OCI-LY3 (cell line): ENCODE measurements at regions not wholly inside any gene's neighbourhood (a gene's known extent, or its start where the extent isn't known, plus 50 kb on each side); places are given as distances from the start of the nearest gene placed in this dataset.

ENCODE experiments used
- H2AFZ ChIP-seq: fragments of 200-600, 300-600 bp; shearing (Covaris generic); 2 replicates; pipeline ENCODE4 v1.6.0; 2014; ENCODE audit warnings: antibody characterized with exemption, low read depth, low read length
- H3K27ac ChIP-seq: fragments of 200-600, 300-600 bp; sonication (generic); 2 replicates; pipeline ENCODE4 v1.5.1; 2014; ENCODE audit warnings: mild to moderate bottlenecking, low read length, moderate library complexity, mixed read lengths
- H3K27me3 ChIP-seq: fragments of 200-600, 300-600 bp; sonication (generic); 2 replicates; pipeline ENCODE4 v1.6.1; 2014; ENCODE audit warnings: low read depth, low read length, mixed read lengths
- H3K36me3 ChIP-seq: fragments of 200-600, 300-600 bp; sonication (generic); replicated peaks from 2 replicates; pipeline ENCODE3; 2014; ENCODE audit warnings: low read depth, low read length, mixed read lengths
- H3K4me1 ChIP-seq: fragments of 300-600, 200-600 bp; sonication (generic); 2 replicates; pipeline ENCODE4 v1.6.1; 2014; ENCODE audit warnings: low read length, mixed read lengths
- H3K4me2 ChIP-seq: fragments of 200-600, 300-600 bp; sonication (generic); 2 replicates; pipeline ENCODE4 v1.6.1; 2014; ENCODE audit warnings: low read length, mixed read lengths
- H3K4me3 ChIP-seq: fragments of 300-600, 200-600 bp; sonication (generic); 2 replicates; pipeline ENCODE4 v1.5.1; 2014; ENCODE audit warnings: antibody characterized with exemption, mild to moderate bottlenecking, low read length, moderate library complexity
- H3K79me2 ChIP-seq: fragments of 300-600, 200-600 bp; shearing (Covaris generic); 2 replicates; pipeline ENCODE4 v1.6.1; 2014; ENCODE audit warnings: mild to moderate bottlenecking, low read length, mixed read lengths
- H3K9ac ChIP-seq: fragments of 300-600, 200-600 bp; shearing (Covaris generic); 2 replicates; pipeline ENCODE4 v1.6.0; 2014; ENCODE audit warnings: mild to moderate bottlenecking, low read length, moderate library complexity
- H3K9me3 ChIP-seq: fragments of 200-600, 300-600 bp; shearing (Covaris generic); 2 replicates; pipeline ENCODE4 v1.6.1; 2014; ENCODE audit warnings: low read length, mixed read lengths; ENCODE audit not compliant: insufficient read depth
- H4K20me1 ChIP-seq: fragments of 200-600, 300-600 bp; sonication (generic); 2 replicates; pipeline ENCODE4 v1.6.1; 2016; ENCODE audit warnings: low read length, mixed read lengths; ENCODE audit not compliant: insufficient read depth
- CTCF ChIP-seq: fragments of 200-600, 300-600 bp; sonication (generic); IDR thresholded peaks from 2 replicates; pipeline ENCODE4 v1.5.1; 2014; ENCODE audit warnings: antibody characterized with exemption, low read length, low read depth
- EZH2phosphoT487 ChIP-seq: fragments of 200-600 bp; shearing (Covaris generic); IDR thresholded peaks from 2 replicates; pipeline ENCODE4 v1.6.1; 2018; ENCODE audit warnings: antibody characterized with exemption, mixed run types, low read depth

GRCh38 chr6:110554441-110554840 is 78.0 kb upstream of the SLC22A16 start:
- Histone ChIP-seq H3K27ac (no peak overlapping the region), H3K4me1 (no peaks in the 10 kb centered on the region)

DNA sequence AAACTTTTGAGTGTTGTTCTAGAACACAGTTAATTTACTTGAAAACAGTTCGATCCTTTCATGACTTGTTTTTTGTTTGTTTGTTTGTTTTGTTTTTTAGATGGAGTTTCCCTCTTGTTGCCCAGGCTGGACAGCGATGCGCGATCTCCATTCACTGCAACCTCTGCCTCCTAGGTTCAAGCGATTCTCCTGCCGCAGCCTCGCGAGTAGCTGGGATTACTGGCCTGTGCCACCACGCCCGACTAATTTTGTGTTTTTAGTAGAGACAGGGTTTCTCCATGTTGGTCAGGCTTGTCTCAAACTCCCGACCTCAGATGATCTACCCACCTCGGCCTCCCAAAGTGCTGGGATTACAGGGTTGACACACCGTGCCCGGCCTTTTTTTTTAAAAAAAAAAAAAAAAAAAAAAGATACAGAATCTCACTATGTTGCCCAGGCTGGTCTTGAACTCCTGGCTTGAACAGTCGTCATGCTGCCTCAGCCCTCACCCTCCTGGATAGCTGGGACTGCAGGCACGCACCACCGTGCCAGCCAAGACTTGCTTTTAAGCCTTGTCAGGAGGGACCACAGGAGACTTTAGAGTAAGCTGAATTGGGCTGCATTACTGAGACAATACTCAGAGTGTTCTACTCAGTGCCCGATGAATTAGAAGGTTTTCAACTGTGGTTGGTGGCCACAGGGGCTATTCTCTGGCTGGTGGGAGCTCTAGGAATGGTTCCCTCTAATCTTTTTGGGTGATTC is 76.7 kb upstream of the SLC22A16 start:
- Histone ChIP-seq H3K4me2 (no peak overlapping the region), H4K20me1 (no peaks in the 10 kb centered on the region), H3K9ac (no peak overlapping the region), H3K4me3 (no peak overlapping the region), H3K9me3 (no peaks in the 10 kb centered on the region), H2AFZ (no peak overlapping the region), H3K79me2 (no peaks in the 10 kb centered on the region), H3K4me1 (no peaks in the 10 kb centered on the region), H3K27me3 (no peaks in the 10 kb centered on the region), H3K36me3 (no peaks in the 10 kb centered on the region), H3K27ac (no peak overlapping the region)
- TF ChIP-seq EZH2phosphoT487 (no peak), CTCF (no peak)

More at GRCh38 chr6:110554441-110554840, 78.0 kb upstream of the SLC22A16 start:
- Histone ChIP-seq H3K4me2 (no peak overlapping the region), H2AFZ (no peak overlapping the region), H3K9ac (no peak overlapping the region), H4K20me1 (no peaks in the 10 kb centered on the region), H3K9me3 (no peaks in the 10 kb centered on the region), H3K27me3 (no peaks in the 10 kb centered on the region), H3K4me3 (no peak overlapping the region), H3K79me2 (no peaks in the 10 kb centered on the region), H3K36me3 (no peaks in the 10 kb centered on the region)
- TF ChIP-seq EZH2phosphoT487 (no peak), CTCF (no peak)

- Histone ChIP-seq H2AFZ (no peak overlapping the region), H3K27me3 (no peaks in the 10 kb centered on the region; the same call in 1 of the 2 replicates), H3K4me3 (no peak overlapping the region), H3K4me2 (no peak overlapping the region), H3K9me3 (no peaks in the 10 kb centered on the region), H3K36me3 (no peaks in the 10 kb centered on the region), H3K9ac (no peak overlapping the region), H3K79me2 (no peaks in the 10 kb centered on the region), H3K4me1 (no peaks in the 10 kb centered on the region), H4K20me1 (no peaks in the 10 kb centered on the region), H3K27ac (no peak overlapping the region)
- TF ChIP-seq EZH2phosphoT487, result no peak
- TF ChIP-seq CTCF, result no peak
Observed at GRCh38 chr6:110552076-110552475, 75.7 kb upstream of the SLC22A16 start.

- Histone ChIP-seq H3K27me3 (no peaks in the 10 kb centered on the region; the same call in 1 of the 2 replicates), H3K4me1 (no peaks in the 10 kb centered on the region), H2AFZ (no peak overlapping the region), H3K79me2 (no peaks in the 10 kb centered on the region), H3K4me2 (no peak overlapping the region), H3K4me3 (no peak overlapping the region), H3K36me3 (no peaks in the 10 kb centered on the region), H3K27ac (no peak overlapping the region), H3K9me3 (no peaks in the 10 kb centered on the region), H3K9ac (no peak overlapping the region), H4K20me1 (no peaks in the 10 kb centered on the region)
- TF ChIP-seq EZH2phosphoT487, result no peak
Observed at GRCh38 chr6:110551088-110551487, 74.7 kb upstream of the SLC22A16 start.
